GM19452 (cell line): ENCODE measurements at regions not wholly inside any gene's neighbourhood (a gene's known extent, or its start where the extent isn't known, plus 50 kb on each side); places are given as distances from the start of the nearest gene placed in this dataset.

ENCODE experiments used
- ATAC-seq: cut with Tn5 transposase; IDR thresholded peaks from one replicate; pipeline ENCODE4 v1.9.1; 2021; ENCODE audit not compliant: unreplicated experiment

DNA sequence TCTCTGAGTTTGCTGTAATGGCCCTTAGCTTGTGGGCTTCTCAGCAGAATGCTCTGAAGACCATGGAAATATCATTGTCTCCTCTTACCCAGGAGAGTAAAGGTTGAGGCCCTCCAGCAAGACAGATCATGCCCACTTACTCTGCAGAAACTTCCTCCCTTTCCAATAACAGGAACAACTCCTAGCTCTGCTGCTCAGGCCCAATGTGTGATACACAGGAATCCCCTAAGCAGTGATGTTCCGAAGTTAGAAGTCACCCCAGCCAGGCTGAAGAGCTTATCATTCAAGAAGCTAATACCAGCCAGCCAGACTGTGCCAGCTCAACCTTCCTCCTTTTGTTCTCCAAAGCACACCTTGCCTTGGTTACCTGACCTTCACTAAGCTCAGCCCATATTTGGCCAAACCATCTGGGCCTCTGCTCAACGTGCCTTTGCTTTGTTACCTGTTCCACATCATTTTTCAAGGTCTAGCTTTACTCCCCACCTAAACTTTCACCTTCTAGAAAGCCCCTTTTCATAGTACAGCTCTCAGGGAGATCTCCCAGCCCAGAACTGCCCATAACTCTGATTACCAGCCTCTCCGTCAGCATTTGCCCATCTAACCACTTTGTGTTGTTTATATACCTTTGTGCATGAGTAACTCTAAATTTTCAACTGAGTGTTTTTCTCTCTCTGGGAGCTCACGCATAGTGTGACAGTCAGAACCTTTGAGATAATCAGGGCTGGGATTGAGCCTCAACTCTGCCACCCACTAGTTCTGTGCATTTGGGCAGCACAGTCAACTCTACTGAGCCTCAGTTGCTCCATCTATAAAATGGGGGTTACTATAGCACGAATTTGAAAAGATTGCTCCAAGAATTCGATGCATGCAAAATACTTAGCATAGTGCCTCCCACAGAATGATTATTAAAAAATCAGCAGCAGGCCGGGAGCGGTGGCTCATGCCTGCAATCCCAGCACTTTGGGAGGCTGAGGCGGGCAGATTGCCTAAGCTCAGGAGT is 107.6 kb upstream of the CPEB4 start:
- ATAC-seq: no peak

GRCh38 chr5:173781432-173781815 is 106.7 kb upstream of the CPEB4 start:
- ATAC-seq: no peak

DNA sequence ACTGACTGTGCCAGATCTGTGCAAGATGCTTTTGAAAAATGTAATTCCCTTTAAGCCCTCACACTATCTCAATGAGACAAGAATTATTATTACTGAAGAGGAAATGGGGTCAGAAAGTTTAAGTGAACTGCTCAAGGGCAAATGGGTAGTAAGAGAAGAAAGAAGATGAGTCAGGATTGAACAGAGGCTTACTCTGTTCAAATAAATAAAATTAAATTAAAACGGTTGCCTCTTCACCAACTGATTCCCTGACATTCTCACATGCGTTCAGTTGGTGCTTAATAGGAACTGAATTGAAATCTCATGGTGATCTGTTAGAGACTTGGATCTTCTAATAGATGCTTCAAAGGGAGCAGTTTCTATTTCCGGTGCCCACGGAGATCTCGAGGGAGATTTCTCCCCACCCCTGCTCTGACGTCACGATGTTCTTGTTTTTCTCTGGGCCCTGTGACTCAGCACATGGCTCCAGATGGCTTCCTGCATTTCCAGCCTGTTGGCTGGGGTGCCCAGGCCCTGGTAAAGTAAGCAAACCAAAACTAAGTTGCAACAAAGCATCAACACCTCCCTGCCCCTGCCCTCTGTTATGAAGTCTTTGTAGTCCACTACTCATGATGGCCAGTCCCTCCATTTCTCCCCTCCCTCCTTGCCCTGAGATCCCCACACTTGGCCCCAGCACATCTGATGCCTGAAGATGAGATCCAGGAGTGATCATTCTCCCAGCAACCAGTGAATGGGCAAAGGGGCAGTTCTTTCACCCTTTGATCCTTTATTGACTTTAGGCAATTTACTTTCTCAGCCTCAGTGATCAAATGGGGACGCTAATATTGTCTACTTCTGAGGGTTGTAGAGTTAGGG is 106.1 kb upstream of the CPEB4 start:
- ATAC-seq: no peak

DNA sequence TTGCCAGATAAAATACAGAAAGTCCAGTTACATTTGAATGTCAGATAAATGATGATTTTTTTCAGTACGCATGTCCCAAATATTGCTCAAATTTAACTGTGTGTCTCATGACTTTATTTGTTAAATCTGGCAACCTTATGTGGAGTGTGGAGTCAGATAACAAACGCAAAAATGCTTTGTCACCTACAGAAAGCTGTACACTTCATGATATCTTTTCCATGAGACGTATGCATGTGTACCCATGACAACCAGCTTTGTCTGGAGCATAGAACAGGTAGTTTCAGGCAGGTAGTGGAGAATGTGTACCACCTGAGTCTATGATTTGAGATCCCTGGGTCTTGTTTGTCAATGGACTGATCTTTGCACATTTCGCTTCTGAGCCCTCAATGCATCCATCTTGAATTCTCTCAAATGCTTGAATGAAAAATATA is 105.5 kb upstream of the CPEB4 start:
- no peak for ATAC-seq

GRCh38 chr5:173783371-173783770 is 104.8 kb upstream of the CPEB4 start:
- ATAC-seq: no peak

GRCh38 chr5:173785400-173785799 is 102.7 kb upstream of the CPEB4 start:
- ATAC-seq: no peak

GRCh38 chr5:173785866-173786265 is 102.3 kb upstream of the CPEB4 start:
- ATAC-seq: no peak

DNA sequence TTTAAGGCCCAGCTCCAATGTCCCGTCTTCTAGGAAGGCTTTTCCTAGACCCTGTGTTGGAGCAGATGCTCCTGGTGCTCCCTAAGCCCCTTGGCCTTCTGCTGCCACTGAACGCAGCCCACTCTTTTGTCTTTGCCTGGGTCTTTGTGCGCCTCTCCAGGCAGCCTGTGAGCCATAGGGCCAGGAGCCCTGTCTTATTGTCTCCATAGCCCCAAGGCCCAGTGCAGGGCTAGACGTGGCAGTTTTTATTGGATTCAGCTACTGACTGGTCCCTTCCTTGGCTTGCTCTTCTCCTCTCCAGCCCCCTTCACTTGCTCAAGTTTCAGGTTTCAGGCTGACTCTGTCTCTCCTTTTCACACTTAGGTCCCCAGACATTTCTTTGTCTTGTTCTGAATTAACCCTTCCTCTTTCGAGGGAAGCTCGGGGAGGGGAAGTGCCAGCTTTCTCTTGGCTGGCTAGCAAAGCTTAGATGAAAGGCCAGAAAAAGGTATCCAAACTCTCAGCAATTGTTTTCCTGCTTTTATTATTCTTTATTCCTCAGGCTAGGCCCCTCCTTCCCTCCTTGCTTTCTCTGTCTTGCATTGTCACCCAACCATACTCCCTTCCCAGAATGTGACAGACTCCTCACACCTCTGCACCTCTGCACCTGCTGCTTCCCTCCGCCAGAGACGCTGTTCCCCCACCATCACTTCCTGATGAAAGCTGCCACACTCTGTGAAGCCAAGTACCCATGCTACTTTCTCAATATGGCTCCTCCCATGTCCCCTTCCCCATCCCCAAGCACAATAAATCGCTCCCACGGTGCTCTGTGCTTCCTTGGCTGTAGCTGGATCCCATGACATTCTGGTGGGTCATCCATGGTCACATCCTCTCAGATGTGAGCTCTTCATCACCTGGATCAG is 101.6 kb upstream of the CPEB4 start:
- ATAC-seq: peak; percentile 78

DNA sequence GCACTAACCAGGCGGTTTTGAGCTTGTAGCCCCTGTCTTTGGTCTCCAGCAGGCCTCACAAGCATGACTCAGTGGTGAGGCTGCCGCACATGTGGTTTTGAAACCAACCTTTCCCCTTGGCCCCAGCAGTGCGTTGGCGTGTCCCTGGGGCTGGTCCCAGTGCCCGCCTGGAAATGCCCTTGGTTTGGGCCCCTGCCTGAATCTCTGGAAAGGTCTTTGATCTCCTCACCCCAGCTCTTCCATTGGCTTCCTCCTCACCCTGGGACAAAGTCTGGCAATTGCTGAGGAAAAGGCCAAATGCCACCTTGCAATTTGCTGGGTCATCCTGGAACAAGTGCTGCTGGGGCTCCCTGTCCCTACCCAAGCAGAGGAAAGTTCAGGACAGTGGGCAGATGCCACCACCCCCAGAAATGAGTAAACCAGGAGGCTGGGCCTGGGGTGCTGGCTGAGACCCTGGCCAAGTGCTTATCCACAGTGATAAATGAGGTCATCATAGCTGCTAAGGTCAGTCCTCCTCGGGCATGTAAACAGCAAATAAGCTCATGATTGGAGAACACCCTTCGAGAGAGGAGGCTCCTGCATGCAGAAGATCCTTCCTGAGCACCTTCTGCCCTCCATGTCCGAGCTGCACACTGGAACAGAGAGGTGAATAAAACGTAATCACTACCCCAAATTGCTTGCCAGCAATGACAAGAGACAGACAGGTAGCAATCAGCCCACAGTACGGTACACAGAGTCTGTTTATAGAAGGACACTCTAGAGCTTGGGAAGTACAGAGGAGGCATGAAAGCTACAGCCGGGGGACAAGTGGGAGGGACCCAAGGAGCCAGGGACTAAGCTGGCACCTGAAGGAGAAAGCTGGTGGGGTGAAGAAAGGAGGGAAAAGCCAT is 98.9 kb upstream of the CPEB4 start:
- no peak for ATAC-seq

- ATAC-seq: no peak
Observed at GRCh38 chr5:173790177-173790719, 97.9 kb upstream of the CPEB4 start.

DNA sequence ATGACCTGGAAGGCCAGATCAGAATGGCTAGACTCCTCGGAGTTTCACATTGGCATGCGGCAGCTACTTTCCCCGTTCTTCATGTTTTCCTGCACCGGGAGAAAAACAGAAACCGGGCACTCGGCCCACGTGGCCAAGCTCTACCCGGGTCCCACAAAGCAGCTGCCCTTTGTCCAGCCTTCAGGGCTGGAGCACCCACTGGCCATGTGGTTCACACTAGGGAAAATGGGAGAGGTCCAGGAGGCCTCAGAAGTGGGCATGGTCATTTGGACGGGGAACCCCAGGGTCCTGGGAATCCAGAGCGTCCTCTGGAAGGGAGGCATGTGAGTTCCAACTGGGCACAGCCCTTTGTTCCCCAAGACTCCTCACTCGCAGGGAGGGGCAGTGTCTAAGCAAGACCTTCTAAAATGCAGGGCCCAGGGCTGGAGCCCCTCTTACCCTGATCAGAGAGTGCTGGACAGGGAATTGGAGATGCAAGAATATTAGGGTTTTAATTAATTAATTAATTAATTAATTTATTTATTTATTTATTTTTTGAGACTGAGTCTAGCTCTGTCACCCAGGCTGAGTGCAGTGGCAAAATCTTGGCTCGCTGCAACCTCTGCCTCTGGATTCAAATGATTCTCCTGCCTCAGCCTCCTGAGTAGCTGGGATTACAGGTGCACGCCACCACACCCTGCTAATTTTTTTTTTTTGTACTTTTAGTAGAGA is 97.2 kb upstream of the CPEB4 start:
- ATAC-seq: no peak

DNA sequence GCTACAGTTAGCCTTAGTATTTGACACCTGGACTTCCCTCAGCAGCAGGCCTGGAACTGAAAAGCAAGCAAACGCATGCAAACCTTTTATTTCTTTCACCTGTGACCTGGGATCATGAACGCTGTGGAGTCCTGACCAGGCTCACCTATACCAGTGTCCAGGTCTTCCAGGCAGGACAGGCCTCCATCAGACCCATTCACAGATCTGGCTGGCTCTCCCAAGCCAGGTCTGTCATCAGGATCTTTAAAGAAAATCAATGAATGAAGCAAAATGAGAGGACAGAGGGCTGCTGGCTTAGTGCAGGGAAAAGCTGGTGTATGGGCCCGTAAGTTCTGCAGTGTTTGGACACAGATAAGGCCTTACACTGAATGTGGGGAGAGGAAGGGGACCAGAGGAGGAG is 96.3 kb upstream of the CPEB4 start:
- no peak for ATAC-seq

GRCh38 chr5:173792781-173793547 is 95.2 kb upstream of the CPEB4 start:
- no peak for ATAC-seq

- ATAC-seq: no peak
Observed at GRCh38 chr5:173793648-173794548, 94.3 kb upstream of the CPEB4 start.

- no peak for ATAC-seq
Observed at GRCh38 chr5:173794901-173795416, 93.2 kb upstream of the CPEB4 start.

GRCh38 chr5:173795601-173796000 is 92.5 kb upstream of the CPEB4 start:
- no peak for ATAC-seq
